Activated CD4-positive, alpha-beta memory T cell treated with anti-CD3 and anti-CD28 coated beads for 36 hours (primary cell): ENCODE measurements at regions not wholly inside any gene's neighbourhood (a gene's known extent, or its start where the extent isn't known, plus 50 kb on each side); places are given as distances from the start of the nearest gene placed in this dataset.

Experiments used
- CTCF ChIA-PET: fragments of 350-600 bp; sonication (Branson Sonifier 250); formaldehyde crosslinking; loops from one replicate; lab custom pipeline; 2021; ENCODE audit warnings: antibody characterized with exemption, inconsistent platforms; lab: Charles Lee
- POLR2A ChIA-PET: fragments of 350-600 bp; sonication (Branson Sonifier 250); formaldehyde crosslinking; loops from one replicate; lab custom pipeline; 2021; ENCODE audit warnings: antibody characterized with exemption; lab: Charles Lee
- DNase-seq: peaks from one replicate; pipeline ENCODE4 v3.0.0-alpha.2; 2020
- H3K27ac Mint-ChIP-seq: one replicate; pipeline ENCODE4 v1.8.0; 2021; ENCODE audit warnings: mixed read lengths
- H3K27me3 Mint-ChIP-seq: one replicate; pipeline ENCODE4 v1.8.0; 2021; ENCODE audit warnings: mixed read lengths
- H3K36me3 Mint-ChIP-seq: one replicate; pipeline ENCODE4 v1.8.0; 2021; ENCODE audit warnings: mixed read lengths
- H3K4me1 Mint-ChIP-seq: one replicate; pipeline ENCODE4 v1.8.0; 2021; ENCODE audit warnings: low read depth, mixed read lengths
- H3K4me3 Mint-ChIP-seq: one replicate; pipeline ENCODE4 v1.8.0; 2021; ENCODE audit warnings: mild to moderate bottlenecking, mixed read lengths
- H3K9me3 Mint-ChIP-seq: one replicate; pipeline ENCODE4 v1.8.0; 2021; ENCODE audit warnings: mixed read lengths
- intact Hi-C: fragments of 100-400 bp; cut with micrococcal nuclease; formaldehyde crosslinking; loops from one replicate; pipeline ENCODE4 v1.15.1; 2023

GRCh38 chr9:96138616-96139015, 163.4 kb downstream of the HSD17B3 start:
- ChIA-PET CTCF (no interaction called here), POLR2A (no interaction called here)
- no peaks in the 10 kb centered on the region for H3K27me3 Mint-ChIP-seq
- H3K4me3 Mint-ChIP-seq: no peak overlapping the region
- intact Hi-C loops: no loop called here
- H3K9me3 Mint-ChIP-seq: peaks cover 6% of the 10 kb centered on the region
- no peaks in the 10 kb centered on the region for H3K36me3 Mint-ChIP-seq
- H3K27ac Mint-ChIP-seq: no peak overlapping the region
- peaks cover 9% of the 10 kb centered on the region for H3K4me1 Mint-ChIP-seq
- DNase-seq: no peak

GRCh38 chr9:96137671-96138429, 164.1 kb downstream of the HSD17B3 start:
- no peak for DNase-seq
- H3K27ac Mint-ChIP-seq: no peak overlapping the region
- ChIA-PET CTCF (no interaction called here), POLR2A (no interaction called here)
- H3K27me3 Mint-ChIP-seq: no peaks in the 10 kb centered on the region
- H3K36me3 Mint-ChIP-seq: no peaks in the 10 kb centered on the region
- H3K4me3 Mint-ChIP-seq: no peak overlapping the region
- H3K4me1 Mint-ChIP-seq: peaks cover 9% of the 10 kb centered on the region
- intact Hi-C loops: no loop called here
- peaks cover 9% of the 10 kb centered on the region for H3K9me3 Mint-ChIP-seq

GRCh38 chr9:96136992-96137670, 164.8 kb downstream of the HSD17B3 start:
- CTCF ChIA-PET: no interaction called here

GRCh38 chr9:96135753-96136290, 166.2 kb downstream of the HSD17B3 start:
- CTCF ChIA-PET: no interaction called here
- H3K4me1 Mint-ChIP-seq: peaks cover 9% of the 10 kb centered on the region

More at GRCh38 chr9:96136992-96137670, 164.8 kb downstream of the HSD17B3 start:
- POLR2A ChIA-PET: interaction anchor here (1.0 kb wide), 1 partner anchor 12 kb away, joined by 4 read pairs; no protein-coding TSS in a partner anchor
- Mint-ChIP-seq H3K9me3 (peaks cover 9% of the 10 kb centered on the region), H3K4me1 (peaks cover 9% of the 10 kb centered on the region), H3K27ac (no peak overlapping the region), H3K36me3 (no peaks in the 10 kb centered on the region), H3K4me3 (no peak overlapping the region), H3K27me3 (no peaks in the 10 kb centered on the region)
- intact Hi-C loops: no loop called here
- peak; percentile 35 for DNase-seq

GRCh38 chr9:96135076-96135752, 166.8 kb downstream of the HSD17B3 start:
- intact Hi-C loops: no loop called here
- H3K27me3 Mint-ChIP-seq: peaks cover 2% of the 10 kb centered on the region
- peaks cover 9% of the 10 kb centered on the region for H3K9me3 Mint-ChIP-seq
- H3K27ac Mint-ChIP-seq: no peak overlapping the region
- H3K36me3 Mint-ChIP-seq: no peaks in the 10 kb centered on the region
- ChIA-PET CTCF (no interaction called here), POLR2A (no interaction called here)
- peaks cover 9% of the 10 kb centered on the region for H3K4me1 Mint-ChIP-seq
- H3K4me3 Mint-ChIP-seq: no peak overlapping the region
- no peak for DNase-seq

More at GRCh38 chr9:96135753-96136290, 166.2 kb downstream of the HSD17B3 start:
- no peak overlapping the region for H3K4me3 Mint-ChIP-seq
- no peaks in the 10 kb centered on the region for H3K36me3 Mint-ChIP-seq
- H3K27ac Mint-ChIP-seq: no peak overlapping the region
- POLR2A ChIA-PET: no interaction called here
- DNase-seq: no peak
- H3K27me3 Mint-ChIP-seq: peaks cover 1% of the 10 kb centered on the region
- intact Hi-C loops: no loop called here
- H3K9me3 Mint-ChIP-seq: peaks cover 9% of the 10 kb centered on the region

- Mint-ChIP-seq H3K27ac (no peak overlapping the region), H3K27me3 (peaks cover 2% of the 10 kb centered on the region), H3K9me3 (peaks cover 9% of the 10 kb centered on the region), H3K36me3 (no peaks in the 10 kb centered on the region), H3K4me1 (peaks cover 9% of the 10 kb centered on the region), H3K4me3 (no peak overlapping the region)
- ChIA-PET POLR2A (no interaction called here), CTCF (interaction anchor here (0.6 kb wide), 1 partner anchor 184 kb away, joined by 3 read pairs; no protein-coding TSS in a partner anchor)
- intact Hi-C loops: no loop called here
- no peak for DNase-seq
These were observed 168.5 kb downstream of the HSD17B3 start for GRCh38 chr9:96133321-96134021.

GRCh38 chr9:96131825-96132224, 170.2 kb downstream of the HSD17B3 start:
- Mint-ChIP-seq H3K27ac (no peak overlapping the region), H3K36me3 (no peaks in the 10 kb centered on the region)
- intact Hi-C loops: no loop called here

GRCh38 chr9:96130970-96131369, 171.0 kb downstream of the HSD17B3 start:
- POLR2A ChIA-PET: no interaction called here
- peaks cover 5% of the 10 kb centered on the region for H3K4me1 Mint-ChIP-seq
- no peak for DNase-seq
- H3K27me3 Mint-ChIP-seq: peaks cover 2% of the 10 kb centered on the region
- peaks cover 3% of the 10 kb centered on the region for H3K9me3 Mint-ChIP-seq
- H3K36me3 Mint-ChIP-seq: no peaks in the 10 kb centered on the region
- H3K27ac Mint-ChIP-seq: no peak overlapping the region
- CTCF ChIA-PET: no interaction called here
- intact Hi-C loops: no loop called here
- H3K4me3 Mint-ChIP-seq: no peak overlapping the region

More at GRCh38 chr9:96131825-96132224, 170.2 kb downstream of the HSD17B3 start:
- DNase-seq: no peak
- ChIA-PET POLR2A (no interaction called here), CTCF (interaction anchor here (0.7 kb wide), 1 partner anchor 421 kb away, joined by 3 read pairs; no protein-coding TSS in a partner anchor)
- peaks cover 2% of the 10 kb centered on the region for H3K27me3 Mint-ChIP-seq
- H3K4me1 Mint-ChIP-seq: peaks cover 5% of the 10 kb centered on the region
- peaks cover 3% of the 10 kb centered on the region for H3K9me3 Mint-ChIP-seq
- H3K4me3 Mint-ChIP-seq: no peak overlapping the region

GRCh38 chr9:96129747-96130146, 172.2 kb downstream of the HSD17B3 start:
- Mint-ChIP-seq H3K4me1 (no peaks in the 10 kb centered on the region), H3K27ac (no peak overlapping the region), H3K9me3 (peaks cover 3% of the 10 kb centered on the region), H3K27me3 (peaks cover 2% of the 10 kb centered on the region), H3K36me3 (no peaks in the 10 kb centered on the region), H3K4me3 (no peak overlapping the region)
- ChIA-PET POLR2A (no interaction called here), CTCF (no interaction called here)
- intact Hi-C loops: no loop called here
- DNase-seq: no peak

GRCh38 chr9:96128880-96129279, 173.1 kb downstream of the HSD17B3 start:
- ChIA-PET CTCF (no interaction called here), POLR2A (no interaction called here)
- Mint-ChIP-seq H3K4me1 (no peaks in the 10 kb centered on the region), H3K4me3 (no peak overlapping the region), H3K9me3 (peaks cover 3% of the 10 kb centered on the region), H3K36me3 (no peaks in the 10 kb centered on the region), H3K27ac (no peak overlapping the region), H3K27me3 (peaks cover 2% of the 10 kb centered on the region)
- intact Hi-C loops: no loop called here
- DNase-seq: no peak

GRCh38 chr9:96126321-96126881, 175.6 kb downstream of the HSD17B3 start:
- Mint-ChIP-seq H3K4me1 (peaks cover under 1% of the 10 kb centered on the region), H3K9me3 (no peaks in the 10 kb centered on the region), H3K36me3 (no peaks in the 10 kb centered on the region), H3K4me3 (no peak overlapping the region), H3K27ac (no peak overlapping the region), H3K27me3 (peaks cover 2% of the 10 kb centered on the region)
- DNase-seq: no peak
- ChIA-PET CTCF (no interaction called here), POLR2A (no interaction called here)
- intact Hi-C loops: no loop called here
